H9 (cell line): ENCODE measurements at regions not wholly inside any gene's neighbourhood (a gene's known extent, or its start where the extent isn't known, plus 50 kb on each side); places are given as distances from the start of the nearest gene placed in this dataset.

Experiments used
- DNase-seq: peaks from one replicate; pipeline ENCODE4 v3.0.0-alpha.2; 2017
- H2AFZ ChIP-seq: one replicate; pipeline ENCODE4 v1.6.1; 2013; ENCODE audit warnings: mild to moderate bottlenecking, low read length, control low read depth, moderate library complexity
- H2AK5ac ChIP-seq: 2 replicates; pipeline ENCODE4 v1.6.1; 2013; ENCODE audit warnings: low read length, control low read depth, mixed read lengths; ENCODE audit not compliant: insufficient read length
- H2BK120ac ChIP-seq: one replicate; pipeline ENCODE4 v1.6.1; 2013; ENCODE audit warnings: low read depth, mild to moderate bottlenecking, low read length, control low read depth, inconsistent platforms; ENCODE audit not compliant: poor library complexity, severe bottlenecking
- H2BK12ac ChIP-seq: 2 replicates; pipeline ENCODE4 v1.6.1; 2013; ENCODE audit warnings: low read length, control low read depth, mixed read lengths, low read depth; ENCODE audit not compliant: insufficient read length
- H2BK15ac ChIP-seq: 2 replicates; pipeline ENCODE4 v1.6.1; 2013; ENCODE audit warnings: low read depth, low read length, control low read depth
- H2BK20ac ChIP-seq: one replicate; pipeline ENCODE4 v1.6.1; 2013; ENCODE audit warnings: low read depth, mild to moderate bottlenecking, low read length, control low read depth, inconsistent platforms; ENCODE audit not compliant: poor library complexity, severe bottlenecking
- H2BK5ac ChIP-seq: 2 replicates; pipeline ENCODE4 v1.6.1; 2013; ENCODE audit warnings: low read length, control low read depth, mixed read lengths; ENCODE audit not compliant: insufficient read length
- H3K14ac ChIP-seq: 2 replicates; pipeline ENCODE4 v1.6.1; 2013; ENCODE audit warnings: low read length, control low read depth; ENCODE audit not compliant: insufficient read depth
- H3K18ac ChIP-seq: 2 replicates; pipeline ENCODE4 v1.6.1; 2013; ENCODE audit warnings: low read depth, mild to moderate bottlenecking, mixed read lengths, low read length, control low read depth; ENCODE audit not compliant: insufficient read length
- H3K23ac ChIP-seq: 2 replicates; pipeline ENCODE4 v1.6.1; 2013; ENCODE audit warnings: low read length, control low read depth, mixed read lengths, low read depth; ENCODE audit not compliant: insufficient read length
- H3K23me2 ChIP-seq: 2 replicates; pipeline ENCODE4 v1.6.1; 2013; ENCODE audit warnings: low read depth, mild to moderate bottlenecking, mixed read lengths, low read length, control low read depth; ENCODE audit not compliant: insufficient read length, poor library complexity, severe bottlenecking
- H3K27ac ChIP-seq: 2 replicates; pipeline ENCODE4 v1.5.1; 2013; ENCODE audit warnings: low read length, control low read depth, mixed read lengths, low read depth; ENCODE audit not compliant: insufficient read length
- H3K27me3 ChIP-seq: 2 replicates; pipeline ENCODE4 v1.6.1; 2013; ENCODE audit warnings: low read length, control low read depth, inconsistent platforms; ENCODE audit not compliant: insufficient read depth
- H3K4ac ChIP-seq: 2 replicates; pipeline ENCODE4 v1.6.1; 2013; ENCODE audit warnings: low read depth, mild to moderate bottlenecking, control low read depth, inconsistent platforms, low read length, moderate library complexity
- H3K4me1 ChIP-seq: 2 replicates; pipeline ENCODE4 v1.6.1; 2013; ENCODE audit warnings: low read length, control low read depth, inconsistent platforms; ENCODE audit not compliant: insufficient read depth
- H3K4me2 ChIP-seq: 2 replicates; pipeline ENCODE4 v1.6.1; 2013; ENCODE audit warnings: low read length, control low read depth, mixed read lengths; ENCODE audit not compliant: insufficient read length, insufficient read depth
- H3K56ac ChIP-seq: 2 replicates; pipeline ENCODE4 v1.6.1; 2013; ENCODE audit warnings: low read depth, mild to moderate bottlenecking, mixed read lengths, low read length, control low read depth; ENCODE audit not compliant: insufficient read length
- H3K79me1 ChIP-seq: 2 replicates; pipeline ENCODE4 v1.6.1; 2013; ENCODE audit warnings: low read depth, mild to moderate bottlenecking, moderate library complexity, low read length, control low read depth, inconsistent platforms; ENCODE audit not compliant: insufficient read depth, poor library complexity, severe bottlenecking
- H3K79me2 ChIP-seq: 2 replicates; pipeline ENCODE4 v1.6.1; 2013; ENCODE audit warnings: low read length, control low read depth, inconsistent platforms; ENCODE audit not compliant: insufficient read depth
- H3K9ac ChIP-seq: 2 replicates; pipeline ENCODE4 v1.6.1; 2013; ENCODE audit warnings: low read length, control low read depth, mixed read lengths; ENCODE audit not compliant: insufficient read length; ENCODE audit errors: extremely low read depth
- H3K9me3 ChIP-seq: one replicate; pipeline ENCODE4 v1.6.1; 2013; ENCODE audit warnings: low read depth, low read length, inconsistent platforms; ENCODE audit not compliant: control insufficient read depth
- H3T11ph ChIP-seq: one replicate; pipeline ENCODE4 v1.6.1; 2013; ENCODE audit warnings: mild to moderate bottlenecking, low read length, control low read depth, inconsistent platforms
- H4K20me1 ChIP-seq: one replicate; pipeline ENCODE4 v1.6.1; 2013; ENCODE audit not compliant: control insufficient read depth, insufficient read length, insufficient read depth
- H4K5ac ChIP-seq: 2 replicates; pipeline ENCODE4 v1.6.1; 2013; ENCODE audit warnings: low read depth, mild to moderate bottlenecking, mixed read lengths, low read length, control low read depth; ENCODE audit not compliant: insufficient read length
- H4K8ac ChIP-seq: replicated peaks from 2 replicates; pipeline ENCODE4 v1.6.1; 2013; ENCODE audit warnings: low read length, control low read depth, mixed read lengths, low read depth; ENCODE audit not compliant: insufficient read length
- H4K91ac ChIP-seq: 2 replicates; pipeline ENCODE4 v1.6.1; 2013; ENCODE audit warnings: low read depth, mild to moderate bottlenecking, moderate library complexity, mixed read lengths, low read length, control low read depth; ENCODE audit not compliant: insufficient read length
- H3K27ac Mint-ChIP-seq, 3 experiments: 2 replicates in 2 of 3; 3 replicates in 1 of 3; pipeline ENCODE4 v1.8.0; 2020 to 2021; ENCODE audit warnings: mixed read lengths in 3 of 3, mild to moderate bottlenecking in 1 of 3, moderate library complexity in 1 of 3
- H3K27me3 Mint-ChIP-seq: 2 replicates; pipeline ENCODE4 v1.8.0; 2021; ENCODE audit warnings: low read depth, mild to moderate bottlenecking, moderate library complexity, mixed read lengths
- H3K36me3 Mint-ChIP-seq, 3 experiments: 2 replicates in 2 of 3; 3 replicates in 1 of 3; pipeline ENCODE4 v1.8.0; 2020 to 2021; ENCODE audit warnings: low read depth in 3 of 3, mixed read lengths in 3 of 3; ENCODE audit not compliant: insufficient read depth in 1 of 3
- H3K4me1 Mint-ChIP-seq, 2 experiments: 2 replicates each; pipeline ENCODE4 v1.8.0; 2020; ENCODE audit warnings: mixed read lengths in 2 of 2
- H3K4me3 Mint-ChIP-seq, 2 experiments: 2 replicates in 1 of 2; 3 replicates in 1 of 2; pipeline ENCODE4 v1.8.0; 2020 to 2021; ENCODE audit warnings: mild to moderate bottlenecking in 2 of 2, mixed read lengths in 2 of 2, moderate library complexity in 1 of 2
- H3K9me3 Mint-ChIP-seq, 2 experiments: 2 replicates in 1 of 2; 3 replicates in 1 of 2; pipeline ENCODE4 v1.8.0; 2020; ENCODE audit warnings: mild to moderate bottlenecking in 2 of 2, mixed read lengths in 2 of 2, moderate library complexity in 1 of 2
- whole genome bisulfite sequencing: extraction: QIAGEN DNeasy Blood & Tissue Kit; methylation state at CpG from one replicate; pipeline ENCODE4 v1.1.7; 2013; ENCODE audit warnings: missing lambda C conversion rate, low lambda C conversion rate, mixed read lengths; ENCODE audit not compliant: insufficient read length; ENCODE audit errors: extremely low coverage; 5-methylcytosine and 5-hydroxymethylcytosine counted together
- TF ChIP-seq, protein P1 (sequence below): fragments of 200-600 bp; sonication (generic); conservative IDR thresholded peaks from 3 replicates; pipeline ENCODE4 v1.8.0; 2021; ENCODE audit warnings: antibody characterized with exemption, mild to moderate bottlenecking

DNA sequence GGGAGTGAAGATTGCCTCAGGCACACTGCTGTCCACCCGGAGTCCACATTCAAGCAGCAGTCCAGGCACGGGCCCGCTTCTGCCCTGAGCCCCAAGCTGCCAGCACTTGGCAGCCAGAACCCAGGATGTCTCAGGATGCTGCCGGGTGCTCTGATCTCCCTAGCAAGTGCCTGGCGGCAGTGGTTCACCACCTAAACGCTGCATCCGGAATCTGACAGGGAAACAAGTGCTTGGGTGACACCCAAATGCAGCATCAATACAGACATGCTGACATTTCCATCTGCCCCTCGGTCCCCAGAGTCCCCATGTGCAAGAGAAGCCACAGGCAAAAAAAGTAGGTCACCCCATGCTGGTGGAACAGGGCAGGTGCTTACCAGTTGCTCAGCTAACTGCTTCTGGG is 197.1 kb upstream of the RPL38 start:
- WGBS, result no CpG with 5 or more reads among the region's 8 CpGs
- H3K27ac Mint-ChIP-seq, result no peak overlapping the region
- TF ChIP-seq, protein P1, sequence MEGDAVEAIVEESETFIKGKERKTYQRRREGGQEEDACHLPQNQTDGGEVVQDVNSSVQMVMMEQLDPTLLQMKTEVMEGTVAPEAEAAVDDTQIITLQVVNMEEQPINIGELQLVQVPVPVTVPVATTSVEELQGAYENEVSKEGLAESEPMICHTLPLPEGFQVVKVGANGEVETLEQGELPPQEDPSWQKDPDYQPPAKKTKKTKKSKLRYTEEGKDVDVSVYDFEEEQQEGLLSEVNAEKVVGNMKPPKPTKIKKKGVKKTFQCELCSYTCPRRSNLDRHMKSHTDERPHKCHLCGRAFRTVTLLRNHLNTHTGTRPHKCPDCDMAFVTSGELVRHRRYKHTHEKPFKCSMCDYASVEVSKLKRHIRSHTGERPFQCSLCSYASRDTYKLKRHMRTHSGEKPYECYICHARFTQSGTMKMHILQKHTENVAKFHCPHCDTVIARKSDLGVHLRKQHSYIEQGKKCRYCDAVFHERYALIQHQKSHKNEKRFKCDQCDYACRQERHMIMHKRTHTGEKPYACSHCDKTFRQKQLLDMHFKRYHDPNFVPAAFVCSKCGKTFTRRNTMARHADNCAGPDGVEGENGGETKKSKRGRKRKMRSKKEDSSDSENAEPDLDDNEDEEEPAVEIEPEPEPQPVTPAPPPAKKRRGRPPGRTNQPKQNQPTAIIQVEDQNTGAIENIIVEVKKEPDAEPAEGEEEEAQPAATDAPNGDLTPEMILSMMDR, result no peak
- H4K8ac ChIP-seq, result no peak overlapping the region
- no peak overlapping the region for H4K5ac ChIP-seq
- H3K36me3 Mint-ChIP-seq, result no peaks in the 10 kb centered on the region; a peak in 1 of 7 replicates
- H4K91ac ChIP-seq, result no peak overlapping the region
- H3T11ph ChIP-seq, result no peak overlapping the region
- H2BK120ac ChIP-seq, result no peak overlapping the region
- no peaks in the 10 kb centered on the region for H3K79me2 ChIP-seq
- no peaks in the 10 kb centered on the region for H3K4me1 ChIP-seq
- H3K4me2 ChIP-seq, result no peak overlapping the region
- no peak overlapping the region for H3K23ac ChIP-seq
- no peaks in the 10 kb centered on the region for H3K9me3 ChIP-seq
- H3K9ac ChIP-seq, result no peak overlapping the region
- peaks cover 21 to 45% of the 10 kb centered on the region in 2 experiments for H3K4me1 Mint-ChIP-seq
- no peak overlapping the region for H3K4me3 Mint-ChIP-seq
- H2AK5ac ChIP-seq, result no peak overlapping the region
- H2AFZ ChIP-seq, result no peak overlapping the region
- no peak overlapping the region for H3K18ac ChIP-seq
- no peak overlapping the region for H2BK20ac ChIP-seq
- H3K27me3 Mint-ChIP-seq, result peaks cover 27% of the 10 kb centered on the region
- no peak overlapping the region for H2BK5ac ChIP-seq
- H4K20me1 ChIP-seq, result no peaks in the 10 kb centered on the region
- H3K27ac ChIP-seq, result no peak overlapping the region
- no peak overlapping the region for H3K56ac ChIP-seq
- H3K27me3 ChIP-seq, result no peaks in the 10 kb centered on the region; the same call in 1 of the 2 replicates
- no peak overlapping the region for H2BK15ac ChIP-seq
- H3K9me3 Mint-ChIP-seq, result no peaks in the 10 kb centered on the region
- no peaks in the 10 kb centered on the region for H3K23me2 ChIP-seq
- no peak overlapping the region; the same call in 1 of the 2 replicates for H3K14ac ChIP-seq
- H3K4ac ChIP-seq, result no peak overlapping the region
- H2BK12ac ChIP-seq, result no peak overlapping the region
- H3K79me1 ChIP-seq, result no peaks in the 10 kb centered on the region
- no peak for DNase-seq
